Neural cell (in vitro differentiated cells): ENCODE measurements at regions not wholly inside any gene's neighbourhood (a gene's known extent, or its start where the extent isn't known, plus 50 kb on each side); places are given as distances from the start of the nearest gene placed in this dataset.
"Not testable (repeated sequence)": the region's sequence is repeated elsewhere in the genome, so short reads cannot be mapped to it uniquely, and the experiment has no call there.

Experiments
- H2AFZ ChIP-seq: fragments of 200-600, 300-800 bp; sonication (generic), shearing (Covaris generic); 2 replicates; pipeline ENCODE4 v1.6.0; 2014; ENCODE audit warnings: low read depth, mild to moderate bottlenecking, antibody characterized with exemption, low read length, moderate library complexity
- H3F3A ChIP-seq: fragments of 200-600 bp; shearing (Covaris generic); 2 replicates; pipeline ENCODE4 v1.6.1; 2016; ENCODE audit warnings: mild to moderate bottlenecking, moderate library complexity, mixed read lengths, antibody characterized with exemption, low read length; ENCODE audit not compliant: insufficient read depth, poor library complexity, severe bottlenecking
- H3K27ac ChIP-seq: fragments of 200-600, 300-800 bp; sonication (generic), shearing (Covaris generic); 2 replicates; pipeline ENCODE4 v1.5.1; 2014; ENCODE audit warnings: mild to moderate bottlenecking, low read length, moderate library complexity
- H3K27me3 ChIP-seq: fragments of 300-800, 200-600 bp; sonication (generic), shearing (Covaris generic); 2 replicates; pipeline ENCODE4 v1.6.0; 2014; ENCODE audit warnings: mild to moderate bottlenecking, low read depth, low read length, moderate library complexity; ENCODE audit not compliant: insufficient read depth
- H3K36me3 ChIP-seq: fragments of 300-800, 200-600 bp; sonication (generic), shearing (Covaris generic); 2 replicates; pipeline ENCODE4 v1.5.1; 2014; ENCODE audit warnings: mild to moderate bottlenecking, antibody characterized with exemption, low read length, moderate library complexity; ENCODE audit not compliant: insufficient read depth
- H3K4me2 ChIP-seq: fragments of 300-800, 200-600 bp; sonication (generic), shearing (Covaris generic); 2 replicates; pipeline ENCODE4 v1.6.0; 2014; ENCODE audit warnings: mild to moderate bottlenecking, low read length
- H3K4me3 ChIP-seq: fragments of 300-800, 200-600 bp; sonication (generic), shearing (Covaris generic); 2 replicates; pipeline ENCODE4 v1.5.1; 2014; ENCODE audit warnings: mild to moderate bottlenecking, low read length, moderate library complexity
- H3K79me2 ChIP-seq: fragments of 200-600 bp; shearing (Covaris generic); replicated peaks from 2 replicates; pipeline ENCODE4 v1.6.0; 2014; ENCODE audit warnings: mild to moderate bottlenecking, low read length, moderate library complexity; ENCODE audit not compliant: insufficient read depth
- H3K9ac ChIP-seq: fragments of 300-800, 200-600 bp; sonication (generic), shearing (Covaris generic); 2 replicates; pipeline ENCODE4 v1.6.1; 2016; ENCODE audit warnings: mild to moderate bottlenecking, low read length, mixed read lengths
- H3K9me2 ChIP-seq: fragments of 200-600 bp; shearing (Covaris generic); 2 replicates; pipeline ENCODE4 v1.6.1; 2016; ENCODE audit warnings: mild to moderate bottlenecking, low read length, mixed read lengths; ENCODE audit not compliant: insufficient read depth
- H3K9me3 ChIP-seq: fragments of 200-600, 300-800 bp; sonication (generic), shearing (Covaris generic); 2 replicates; pipeline ENCODE4 v1.6.1; 2016; ENCODE audit warnings: mild to moderate bottlenecking, mixed run types, low read length, moderate library complexity, mixed read lengths
- H4K20me1 ChIP-seq: fragments of 200-600 bp; shearing (Covaris generic); 2 replicates; pipeline ENCODE4 v1.6.1; 2016; ENCODE audit warnings: mild to moderate bottlenecking, mixed run types; ENCODE audit not compliant: insufficient read depth
- CTCF ChIP-seq: fragments of 450-650 bp; IDR thresholded peaks from 2 replicates; pipeline ENCODE4 v1.5.1; 2014; ENCODE audit warnings: antibody characterized with exemption, mild to moderate bottlenecking, moderate library complexity; ENCODE audit not compliant: poor library complexity, severe bottlenecking
- EP300 ChIP-seq: fragments of 450-650 bp; conservative IDR thresholded peaks from 2 replicates; pipeline ENCODE4 v1.6.1; 2014; ENCODE audit warnings: antibody characterized with exemption, mild to moderate bottlenecking, moderate library complexity; ENCODE audit not compliant: poor library complexity, severe bottlenecking
- EZH2 ChIP-seq: fragments of 200-600, 300-800 bp; shearing (Covaris generic), sonication (generic); IDR thresholded peaks from 2 replicates; pipeline ENCODE4 v1.6.1; 2014; ENCODE audit warnings: antibody characterized with exemption, low read length, borderline replicate concordance, mild to moderate bottlenecking; ENCODE audit not compliant: insufficient read depth, poor library complexity, severe bottlenecking
- MXI1 ChIP-seq: fragments of 450-650 bp; conservative IDR thresholded peaks from 2 replicates; pipeline ENCODE4 v1.6.1; 2014; ENCODE audit warnings: antibody characterized with exemption, mild to moderate bottlenecking; ENCODE audit not compliant: poor library complexity, severe bottlenecking
- POLR2AphosphoS5 ChIP-seq: IDR thresholded peaks from 2 replicates; pipeline ENCODE4 v1.6.1; 2012
- RAD21 ChIP-seq: fragments of 450-650 bp; conservative IDR thresholded peaks from 2 replicates; pipeline ENCODE4 v1.6.1; 2014; ENCODE audit warnings: antibody characterized with exemption, mild to moderate bottlenecking, moderate library complexity
- REST ChIP-seq: IDR thresholded peaks from 2 replicates; pipeline ENCODE4 v1.6.1; 2012; ENCODE audit warnings: borderline replicate concordance
- SMC3 ChIP-seq: fragments of 450-650 bp; conservative IDR thresholded peaks from 2 replicates; pipeline ENCODE4 v1.6.1; 2014; ENCODE audit warnings: antibody characterized with exemption, mild to moderate bottlenecking, moderate library complexity; ENCODE audit not compliant: poor library complexity
- TAF1 ChIP-seq: IDR thresholded peaks from 2 replicates; pipeline ENCODE4 v1.6.1; 2012; ENCODE audit warnings: low read depth

- no peaks in the 10 kb centered on the region for H3F3A ChIP-seq
- H3K4me2 ChIP-seq = no peak overlapping the region
- no peak overlapping the region for H3K9ac ChIP-seq
- no peaks in the 10 kb centered on the region for H3K36me3 ChIP-seq
- H4K20me1 ChIP-seq = no peaks in the 10 kb centered on the region
- no peaks in the 10 kb centered on the region for H3K79me2 ChIP-seq
- no peak overlapping the region for H2AFZ ChIP-seq
- H3K9me3 ChIP-seq = no peaks in the 10 kb centered on the region
- TF ChIP-seq POLR2AphosphoS5 (no peak), MXI1 (no peak), EP300 (no peak), RAD21 (no peak), EZH2 (no peak), TAF1 (no peak), SMC3 (no peak)
- H3K9me2 ChIP-seq = no peaks in the 10 kb centered on the region
- H3K27me3 ChIP-seq = no peaks in the 10 kb centered on the region
- H3K4me3 ChIP-seq = no peak overlapping the region
- H3K27ac ChIP-seq = no peak overlapping the region
Observed at GRCh38 chr10:125407000-125407502, 246.7 kb upstream of the CTBP2 start.

GRCh38 chr10:125404902-125405301, 244.5 kb upstream of the CTBP2 start:
- H3K4me2 ChIP-seq, H3K36me3 ChIP-seq, H2AFZ ChIP-seq, H3K9me2 ChIP-seq, H3K4me3 ChIP-seq, H4K20me1 ChIP-seq, H3K9ac ChIP-seq, H3F3A ChIP-seq, H3K27ac ChIP-seq, H3K27me3 ChIP-seq, H3K79me2 ChIP-seq, H3K9me3 ChIP-seq: not testable (repeated sequence)

GRCh38 chr10:125401462-125401861, 241.1 kb upstream of the CTBP2 start:
- no peaks in the 10 kb centered on the region for H3K9me2 ChIP-seq
- H3K79me2 ChIP-seq = no peaks in the 10 kb centered on the region
- H3K27ac ChIP-seq = no peak overlapping the region
- H4K20me1 ChIP-seq = no peaks in the 10 kb centered on the region
- no peak for TF ChIP-seq RAD21
- no peak for TF ChIP-seq EP300
- no peak for TF ChIP-seq POLR2AphosphoS5
- no peak for TF ChIP-seq REST
- TF ChIP-seq SMC3 = no peak
- no peak for TF ChIP-seq CTCF
- TF ChIP-seq EZH2 = no peak
- no peak for TF ChIP-seq TAF1
- H3K36me3 ChIP-seq = no peaks in the 10 kb centered on the region
- no peak overlapping the region for H3K4me3 ChIP-seq
- H3K9me3 ChIP-seq = no peaks in the 10 kb centered on the region
- no peak overlapping the region for H3K4me2 ChIP-seq
- no peak overlapping the region for H2AFZ ChIP-seq
- no peaks in the 10 kb centered on the region for H3K27me3 ChIP-seq
- no peaks in the 10 kb centered on the region for H3F3A ChIP-seq
- no peak overlapping the region for H3K9ac ChIP-seq
